ACC112 (cell line): ENCODE measurements at regions not wholly inside any gene's neighbourhood (a gene's known extent, or its start where the extent isn't known, plus 50 kb on each side); places are given as distances from the start of the nearest gene placed in this dataset.

Source experiments
- H2AFZ ChIP-seq: fragments of 200-600 bp; sonication (generic); one replicate; pipeline ENCODE4 v1.6.0; 2017; ENCODE audit warnings: antibody characterized with exemption, low read length; ENCODE audit not compliant: unreplicated experiment
- H3K27ac ChIP-seq: fragments of 200-600 bp; sonication (generic); 2 replicates; pipeline ENCODE4 v1.5.1; 2014; ENCODE audit warnings: low read depth, mild to moderate bottlenecking, antibody characterized with exemption, low read length, moderate library complexity
- H3K27me3 ChIP-seq: fragments of 200-600 bp; sonication (generic); 2 replicates; pipeline ENCODE4 v1.6.1; 2014; ENCODE audit warnings: mild to moderate bottlenecking, antibody characterized with exemption, low read length, moderate library complexity, mixed read lengths; ENCODE audit not compliant: insufficient read depth
- H3K36me3 ChIP-seq: fragments of 200-600 bp; sonication (generic); 2 replicates; pipeline ENCODE4 v1.6.1; 2016; ENCODE audit warnings: mild to moderate bottlenecking, antibody characterized with exemption, low read length, moderate library complexity, mixed read lengths; ENCODE audit not compliant: insufficient read depth
- H3K4me1 ChIP-seq: fragments of 200-600 bp; sonication (generic); one replicate; pipeline ENCODE4 v1.6.1; 2016; ENCODE audit warnings: low read length, mixed read lengths; ENCODE audit not compliant: insufficient read depth, unreplicated experiment, control insufficient read depth
- H3K4me3 ChIP-seq: fragments of 200-600 bp; sonication (generic); 2 replicates; pipeline ENCODE4 v1.5.1; 2014; ENCODE audit warnings: mild to moderate bottlenecking, low read depth, low read length
- H3K79me2 ChIP-seq: fragments of 200-600 bp; sonication (generic); one replicate; pipeline ENCODE4 v1.6.0; 2016; ENCODE audit warnings: low read length; ENCODE audit not compliant: control insufficient read depth, unreplicated experiment, insufficient read depth

GRCh38 chr1:222275001-222275728 is 272.7 kb downstream of the HHIPL2 start:
- Histone ChIP-seq H3K79me2 (no peaks in the 10 kb centered on the region), H3K4me3 (no peak overlapping the region), H2AFZ (no peak overlapping the region), H3K36me3 (no peaks in the 10 kb centered on the region), H3K4me1 (no peaks in the 10 kb centered on the region), H3K27ac (no peak overlapping the region), H3K27me3 (peaks cover 10% of the 10 kb centered on the region; the same call in 1 of the 2 replicates)

- Histone ChIP-seq H3K79me2 (no peaks in the 10 kb centered on the region), H3K27ac (no peak overlapping the region), H3K27me3 (peaks cover 9% of the 10 kb centered on the region; the same call in 1 of the 2 replicates), H3K36me3 (no peaks in the 10 kb centered on the region), H3K4me3 (no peak overlapping the region), H2AFZ (no peak overlapping the region), H3K4me1 (no peaks in the 10 kb centered on the region)
Measured at GRCh38 chr1:222266223-222267196, 281.4 kb downstream of the HHIPL2 start.

GRCh38 chr1:222263791-222264190 is 284.1 kb downstream of the HHIPL2 start:
- Histone ChIP-seq H3K4me1 (no peaks in the 10 kb centered on the region), H3K27ac (no peak overlapping the region), H3K4me3 (no peak overlapping the region), H3K27me3 (peaks cover 18% of the 10 kb centered on the region), H3K36me3 (no peaks in the 10 kb centered on the region), H2AFZ (no peak overlapping the region), H3K79me2 (no peaks in the 10 kb centered on the region)

- H3K4me1 ChIP-seq: no peaks in the 10 kb centered on the region
- no peaks in the 10 kb centered on the region for H3K79me2 ChIP-seq
- peaks cover 19% of the 10 kb centered on the region for H3K27me3 ChIP-seq
- no peak overlapping the region for H3K4me3 ChIP-seq
- no peaks in the 10 kb centered on the region for H3K36me3 ChIP-seq
- H2AFZ ChIP-seq: no peak overlapping the region
- no peak overlapping the region for H3K27ac ChIP-seq
Measured at GRCh38 chr1:222257027-222257426, 290.9 kb downstream of the HHIPL2 start.

DNA sequence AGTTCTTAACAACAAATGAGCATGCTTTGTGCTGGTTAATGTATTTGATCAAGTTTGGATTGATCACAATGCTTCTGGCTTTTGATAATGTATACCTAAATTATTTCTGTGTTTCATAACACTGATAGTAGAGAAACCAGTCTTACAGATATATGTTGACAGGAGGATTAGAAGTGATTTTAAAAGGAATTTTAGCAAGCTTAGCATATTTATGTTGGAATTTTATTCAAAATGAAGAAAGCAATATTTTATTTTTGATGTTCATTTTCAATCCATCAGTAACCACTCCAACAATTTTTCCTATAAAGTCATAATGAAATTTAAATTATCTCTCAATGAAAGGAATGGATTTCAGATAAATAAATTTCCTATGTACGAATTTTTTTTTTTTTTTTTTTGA is 291.8 kb downstream of the HHIPL2 start:
- H3K27me3 ChIP-seq: peaks cover 19% of the 10 kb centered on the region

GRCh38 chr1:222252788-222253187 is 295.1 kb downstream of the HHIPL2 start:
- Histone ChIP-seq H3K27me3 (no peaks in the 10 kb centered on the region), H2AFZ (no peak overlapping the region), H3K4me1 (no peaks in the 10 kb centered on the region), H3K4me3 (no peak overlapping the region), H3K27ac (no peak overlapping the region), H3K36me3 (no peaks in the 10 kb centered on the region), H3K79me2 (no peaks in the 10 kb centered on the region)

More for the DNA sequence above, 291.8 kb downstream of the HHIPL2 start:
- Histone ChIP-seq H3K79me2 (no peaks in the 10 kb centered on the region), H3K4me3 (no peak overlapping the region), H3K4me1 (no peaks in the 10 kb centered on the region), H3K27ac (no peak overlapping the region), H3K36me3 (no peaks in the 10 kb centered on the region), H2AFZ (no peak overlapping the region)

DNA sequence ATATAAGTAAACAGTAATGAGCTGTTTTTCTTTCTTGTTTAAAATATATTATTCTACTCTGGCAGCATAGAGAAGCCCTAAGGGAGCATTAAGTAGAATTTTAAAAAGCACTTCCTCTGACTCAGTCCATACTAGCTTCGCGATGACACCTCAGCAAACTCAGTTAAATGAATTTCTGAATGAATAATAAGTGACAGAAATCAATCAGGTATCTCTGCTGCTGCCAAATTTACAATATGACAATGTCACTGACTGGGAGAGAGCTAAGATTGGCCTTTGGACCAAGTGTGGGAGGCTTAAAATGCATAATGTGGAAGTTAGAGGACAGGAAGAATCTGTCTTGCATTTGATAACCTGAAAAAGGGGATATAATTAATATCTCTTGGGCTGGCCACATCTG is 296.1 kb downstream of the HHIPL2 start:
- H3K27ac ChIP-seq: no peak overlapping the region
- H2AFZ ChIP-seq: no peak overlapping the region
- no peaks in the 10 kb centered on the region for H3K27me3 ChIP-seq
- H3K4me3 ChIP-seq: no peak overlapping the region
- H3K4me1 ChIP-seq: no peaks in the 10 kb centered on the region
- H3K79me2 ChIP-seq: no peaks in the 10 kb centered on the region
- H3K36me3 ChIP-seq: no peaks in the 10 kb centered on the region

DNA sequence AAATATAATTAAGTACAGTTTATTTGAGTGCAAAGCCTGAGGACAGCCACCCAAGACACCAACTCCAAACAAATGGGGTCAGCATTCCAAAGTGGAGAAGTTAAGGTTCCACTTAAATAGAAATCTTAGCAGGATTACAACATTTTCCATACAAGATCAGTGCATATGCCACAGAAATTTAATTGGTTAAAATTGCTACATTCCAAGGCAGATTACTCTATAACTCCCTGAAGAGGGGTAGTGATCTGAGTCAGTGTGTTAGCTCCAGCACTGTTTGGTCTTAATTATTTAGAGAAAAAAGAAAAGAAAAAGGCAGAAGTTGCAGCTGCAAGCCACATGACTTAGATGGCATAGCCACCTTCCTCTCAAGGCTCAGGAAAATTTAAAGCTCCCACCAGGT is 297.5 kb downstream of the HHIPL2 start:
- H3K4me3 ChIP-seq: no peak overlapping the region
- no peak overlapping the region for H2AFZ ChIP-seq
- H3K36me3 ChIP-seq: no peaks in the 10 kb centered on the region
- no peaks in the 10 kb centered on the region for H3K79me2 ChIP-seq
- no peak overlapping the region for H3K27ac ChIP-seq
- H3K4me1 ChIP-seq: no peaks in the 10 kb centered on the region
- no peaks in the 10 kb centered on the region for H3K27me3 ChIP-seq

GRCh38 chr1:222247811-222248310 is 300.0 kb downstream of the HHIPL2 start:
- Histone ChIP-seq H3K4me3 (no peak overlapping the region), H3K4me1 (no peaks in the 10 kb centered on the region), H3K79me2 (no peaks in the 10 kb centered on the region), H3K36me3 (no peaks in the 10 kb centered on the region), H3K27ac (no peak overlapping the region), H3K27me3 (no peaks in the 10 kb centered on the region), H2AFZ (no peak overlapping the region)

GRCh38 chr1:222247081-222247480 is 300.8 kb downstream of the HHIPL2 start:
- Histone ChIP-seq H3K4me1 (no peaks in the 10 kb centered on the region), H3K36me3 (no peaks in the 10 kb centered on the region), H2AFZ (no peak overlapping the region), H3K4me3 (no peak overlapping the region), H3K27me3 (no peaks in the 10 kb centered on the region), H3K27ac (no peak overlapping the region), H3K79me2 (no peaks in the 10 kb centered on the region)
